ENCODE measurements at regions not wholly inside any gene's neighbourhood (a gene's known extent, or its start where the extent isn't known, plus 50 kb on each side); places are given as distances from the start of the nearest gene placed in this dataset.

- no peak for DNase-seq (ENCODE audit: low spot score)
These were observed 264.3 kb downstream of the PTEN start for GRCh38 chr10:88127766-88128165.

GRCh38 chr10:88129013-88129412 lies 265.6 kb downstream of the PTEN start:
- no peak for DNase-seq (ENCODE audit: low spot score)

GRCh38 chr10:88130912-88131311 lies 267.5 kb downstream of the PTEN start:
- no peak for DNase-seq (ENCODE audit: low spot score)

GRCh38 chr10:88131511-88132139 lies 268.2 kb downstream of the PTEN start:
- peak; percentile 38 for DNase-seq (ENCODE audit: low spot score)

GRCh38 chr10:88136712-88137111 lies 273.3 kb downstream of the PTEN start:
- DNase-seq (ENCODE audit: low spot score), result no peak

- no peak for DNase-seq (ENCODE audit: low spot score)
These were observed 275.0 kb downstream of the PTEN start for GRCh38 chr10:88138319-88138848.

- no peak for DNase-seq (ENCODE audit: low spot score)
These were observed 283.8 kb downstream of the PTEN start for GRCh38 chr10:88147000-88147798.

GRCh38 chr10:88149906-88150305 lies 286.5 kb downstream of the PTEN start:
- peak; percentile 42 for DNase-seq (ENCODE audit: low spot score)

GRCh38 chr10:88150339-88150738 lies 286.9 kb downstream of the PTEN start:
- DNase-seq (ENCODE audit: low spot score), result peak; percentile 95

- DNase-seq (ENCODE audit: low spot score), result peak; percentile 93
These were observed 289.3 kb downstream of the PTEN start for GRCh38 chr10:88152728-88153133.

- peak; percentile 74 for DNase-seq (ENCODE audit: low spot score)
These were observed 291.3 kb downstream of the PTEN start for GRCh38 chr10:88154596-88155250.

- peak; percentile 89 for DNase-seq (ENCODE audit: low spot score)
These were observed 292.9 kb downstream of the PTEN start for GRCh38 chr10:88156341-88156740.

- peak; percentile 93 for DNase-seq (ENCODE audit: low spot score)
These were observed 294.6 kb downstream of the PTEN start for GRCh38 chr10:88157981-88158465.

GRCh38 chr10:88158526-88159122 lies 295.2 kb downstream of the PTEN start:
- DNase-seq (ENCODE audit: low spot score), result peak; percentile 29

- no peak for DNase-seq (ENCODE audit: low spot score)
These were observed 295.9 kb downstream of the PTEN start for GRCh38 chr10:88159127-88159829.

- DNase-seq (ENCODE audit: low spot score), result no peak
These were observed 297.6 kb downstream of the PTEN start for GRCh38 chr10:88161070-88161469.

GRCh38 chr10:88161756-88162155 lies 298.3 kb downstream of the PTEN start:
- DNase-seq (ENCODE audit: low spot score), result no peak

GRCh38 chr10:88162852-88163251 lies 299.4 kb downstream of the PTEN start:
- no peak for DNase-seq (ENCODE audit: low spot score)

GRCh38 chr10:88163572-88163971 lies 300.1 kb downstream of the PTEN start:
- DNase-seq (ENCODE audit: low spot score), result no peak

GRCh38 chr10:88164471-88164870 lies 301.0 kb downstream of the PTEN start:
- DNase-seq (ENCODE audit: low spot score), result no peak

- no peak for DNase-seq (ENCODE audit: low spot score)
These were observed 302.4 kb downstream of the PTEN start for GRCh38 chr10:88165849-88166271.
